HG03175 (cell line): ENCODE measurements at regions not wholly inside any gene's neighbourhood (a gene's known extent, or its start where the extent isn't known, plus 50 kb on each side); places are given as distances from the start of the nearest gene placed in this dataset.

Source experiments
- ATAC-seq: cut with Tn5 transposase; IDR thresholded peaks from one replicate; pipeline ENCODE4 v1.9.1; 2021; ENCODE audit warnings: mild to moderate bottlenecking, moderate library complexity; ENCODE audit not compliant: unreplicated experiment

DNA sequence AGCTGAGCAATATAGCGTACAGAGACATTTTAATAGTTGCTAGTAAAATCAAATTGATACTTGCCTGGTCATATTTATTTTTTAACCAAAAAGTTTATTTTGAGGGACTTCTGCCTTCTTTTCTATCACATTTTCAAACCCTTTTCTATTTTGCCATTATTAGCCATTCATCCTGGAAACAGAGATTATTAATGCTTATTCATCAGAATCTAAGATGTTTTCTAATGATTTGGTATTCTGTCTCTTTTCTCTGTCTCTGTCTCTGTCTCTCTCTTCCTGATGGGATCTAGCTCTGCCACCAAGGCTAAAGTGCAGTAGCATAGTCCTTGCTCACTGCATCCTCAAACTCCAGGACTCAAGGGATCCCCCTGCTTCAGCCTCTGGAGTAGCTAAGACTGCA, 871.3 kb upstream of the CDH8 start:
- no peak for ATAC-seq

DNA sequence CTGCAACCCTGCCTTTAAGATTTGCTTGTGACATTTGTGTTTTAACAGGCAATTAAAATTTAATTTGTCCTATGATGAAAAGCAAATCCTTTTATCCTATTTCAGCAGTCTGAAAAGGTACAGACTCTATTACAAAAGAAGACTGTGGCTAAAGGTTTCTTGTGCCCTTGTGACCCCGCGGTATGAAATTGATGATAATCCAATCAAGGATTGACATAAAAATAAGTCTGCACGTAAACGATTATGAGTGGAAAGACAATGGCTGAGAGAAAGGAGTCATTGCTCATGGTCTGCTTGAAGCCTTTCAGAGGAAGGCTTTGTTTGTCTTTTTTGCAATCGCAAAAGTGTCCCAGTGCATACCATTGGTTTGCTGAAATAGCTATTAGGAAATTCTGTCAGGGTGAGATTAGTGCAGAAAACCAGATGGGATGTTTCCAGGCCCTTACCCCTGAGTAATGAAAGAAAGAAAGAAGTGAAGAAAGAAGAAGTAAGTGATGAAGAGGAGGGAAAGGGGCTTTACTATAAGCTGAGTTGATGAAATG, 867.8 kb upstream of the CDH8 start:
- no peak for ATAC-seq

- ATAC-seq = no peak
Measured at GRCh38 chr16:62899737-62900136, 863.5 kb upstream of the CDH8 start.

DNA sequence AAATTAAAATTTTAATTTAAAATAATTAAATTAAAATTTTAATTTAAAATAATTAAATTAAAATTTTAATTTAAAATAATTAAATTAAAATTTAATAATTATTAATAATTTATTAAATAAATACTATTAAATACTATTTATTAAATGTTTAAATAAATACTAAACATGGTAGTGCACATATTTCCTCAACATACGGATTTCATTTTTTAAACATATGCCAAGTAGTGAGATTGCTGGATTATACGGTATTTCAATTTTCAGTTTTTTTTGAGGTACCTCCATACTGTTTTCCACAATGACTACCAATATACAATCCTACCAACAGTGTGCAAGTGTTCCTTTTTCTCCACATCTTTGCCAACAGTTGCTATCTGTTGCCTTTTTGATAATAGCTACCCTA, 852.9 kb upstream of the CDH8 start:
- no peak for ATAC-seq

GRCh38 chr16:62883509-62883908, 847.3 kb upstream of the CDH8 start:
- ATAC-seq = no peak

DNA sequence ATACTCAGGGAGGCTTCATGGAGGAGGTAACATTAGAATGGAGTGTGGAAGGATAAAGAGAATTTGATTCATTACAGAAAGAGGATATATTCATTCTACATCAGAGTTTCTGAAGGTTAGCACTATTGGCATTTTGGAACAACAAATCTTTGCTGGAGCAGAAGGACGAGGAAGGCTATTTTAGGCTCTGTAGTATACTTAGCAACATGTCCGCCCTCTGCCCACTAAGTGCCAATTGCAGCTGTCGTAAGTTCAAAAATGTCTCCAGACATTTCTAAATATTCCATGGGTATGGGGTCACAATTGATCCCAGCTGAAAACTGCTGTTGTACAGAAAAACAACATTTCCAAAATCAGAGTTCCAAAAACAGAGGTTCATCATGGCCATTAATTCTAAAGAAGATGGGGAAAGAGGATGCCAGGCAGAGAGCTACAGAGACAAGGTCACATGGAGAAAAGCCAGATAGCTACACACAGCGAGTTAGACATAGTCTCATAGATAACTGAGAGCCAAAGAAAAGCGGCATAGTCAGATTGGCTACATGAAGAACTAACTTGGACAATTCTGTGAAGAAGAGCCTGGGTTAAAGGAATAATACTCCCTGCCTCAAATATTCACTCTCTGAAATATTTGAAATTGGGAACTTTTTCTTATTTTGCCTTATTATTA, 846.4 kb upstream of the CDH8 start:
- ATAC-seq = no peak

GRCh38 chr16:62876133-62876532, 839.9 kb upstream of the CDH8 start:
- ATAC-seq = no peak

DNA sequence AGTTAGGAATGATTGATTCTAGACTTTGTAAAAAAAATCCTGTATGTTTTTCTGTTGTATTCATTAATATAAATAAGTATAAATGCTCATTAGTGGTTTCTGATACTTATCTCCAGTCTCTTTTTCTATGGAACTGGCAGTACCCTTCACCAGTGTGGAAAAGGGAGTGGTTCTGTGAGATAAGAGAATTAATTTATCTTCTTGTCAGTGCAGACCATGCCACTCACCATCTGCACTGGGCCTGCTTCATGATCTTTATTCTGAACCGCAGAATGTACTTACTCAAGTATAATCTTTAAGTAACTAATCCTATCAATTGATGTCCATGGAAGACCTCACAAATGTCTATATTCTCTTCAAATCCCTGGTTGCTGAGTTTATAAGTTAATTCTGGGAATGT, 836.1 kb upstream of the CDH8 start:
- ATAC-seq = no peak

DNA sequence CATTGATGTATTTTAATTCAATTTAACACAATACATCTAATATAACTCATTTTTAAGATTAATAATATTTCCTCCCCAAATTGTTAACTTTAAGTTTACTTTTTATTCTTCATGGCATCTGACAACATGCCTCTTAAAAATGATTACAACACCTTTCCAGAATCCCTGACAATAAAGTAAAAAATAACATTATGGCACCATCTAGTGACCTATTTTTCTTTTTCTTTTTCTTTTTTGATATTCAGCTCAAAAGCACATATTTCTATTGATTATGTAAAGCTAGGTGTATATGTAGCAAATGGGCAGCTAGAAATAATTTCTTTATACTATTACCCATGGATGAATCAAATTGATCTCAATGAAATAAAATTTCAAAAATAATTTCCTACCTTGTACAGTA, 834.3 kb upstream of the CDH8 start:
- no peak for ATAC-seq

DNA sequence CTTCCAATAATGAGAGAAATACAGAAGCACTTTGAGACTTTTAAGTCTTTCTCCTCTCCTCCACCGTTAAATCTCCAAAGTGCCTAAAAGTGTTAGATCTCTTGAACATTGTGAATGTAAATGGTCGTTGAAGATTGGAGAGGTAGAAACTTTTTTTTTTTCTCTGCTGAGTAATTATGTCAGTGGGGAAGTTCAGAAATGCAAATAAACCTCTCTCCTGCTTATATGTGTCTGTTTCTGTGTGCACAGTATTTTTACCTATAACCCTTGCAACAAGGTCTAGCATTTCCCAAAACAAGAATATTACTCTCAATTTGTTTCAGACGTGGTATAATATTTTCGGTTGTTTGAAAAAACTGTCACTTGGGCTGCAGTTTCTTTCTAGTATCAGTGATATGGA, 833.6 kb upstream of the CDH8 start:
- ATAC-seq = no peak

- ATAC-seq = no peak
Measured at GRCh38 chr16:62863139-62863538, 826.9 kb upstream of the CDH8 start.

DNA sequence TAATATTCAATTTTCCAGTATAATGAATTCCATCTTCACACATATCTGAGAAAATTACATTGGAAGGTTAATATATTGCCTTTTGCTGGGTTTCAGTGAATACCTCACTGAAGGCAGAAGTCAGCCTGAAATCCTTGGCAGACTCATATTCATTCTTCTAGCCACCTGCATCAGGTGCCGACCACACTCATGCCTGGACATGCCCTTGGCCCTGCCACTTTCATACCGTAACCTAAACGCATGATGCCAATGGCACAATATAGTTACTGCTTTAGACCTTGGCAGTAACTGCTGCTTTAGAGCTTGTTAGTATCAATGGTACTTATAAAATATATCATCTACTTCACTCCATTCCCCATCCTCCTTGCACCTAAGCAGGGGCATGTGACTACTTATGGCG, 817.6 kb upstream of the CDH8 start:
- ATAC-seq = no peak

DNA sequence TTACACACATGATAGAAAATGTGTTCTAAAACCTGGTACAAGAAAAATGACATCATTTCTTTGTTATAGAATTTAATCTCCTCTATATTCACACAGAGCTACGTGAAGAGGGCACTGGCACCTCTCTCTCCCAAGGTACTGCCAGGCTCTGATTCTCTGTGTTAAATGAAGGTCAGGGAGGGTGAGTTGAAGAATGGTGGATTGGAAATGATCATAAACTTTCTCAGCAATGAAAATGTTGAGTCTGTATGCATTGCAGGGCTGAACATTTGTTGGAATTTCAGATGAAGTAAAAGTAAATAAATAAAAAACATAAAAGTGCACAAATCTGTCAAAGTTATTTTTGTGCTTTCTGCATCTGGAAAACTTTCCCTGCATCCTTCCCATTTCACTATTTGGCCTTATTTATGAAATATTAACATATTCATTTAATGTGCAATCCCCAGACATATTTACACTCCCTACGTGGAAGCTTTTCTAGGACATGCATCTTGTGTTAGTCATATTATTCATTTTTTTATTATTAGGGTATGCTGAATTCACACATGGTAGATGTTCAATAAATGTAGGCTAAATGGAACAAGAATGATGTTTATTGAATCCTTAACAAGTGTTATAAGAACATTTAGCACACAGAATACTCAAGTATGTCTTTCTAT, 810.3 kb upstream of the CDH8 start:
- no peak for ATAC-seq

DNA sequence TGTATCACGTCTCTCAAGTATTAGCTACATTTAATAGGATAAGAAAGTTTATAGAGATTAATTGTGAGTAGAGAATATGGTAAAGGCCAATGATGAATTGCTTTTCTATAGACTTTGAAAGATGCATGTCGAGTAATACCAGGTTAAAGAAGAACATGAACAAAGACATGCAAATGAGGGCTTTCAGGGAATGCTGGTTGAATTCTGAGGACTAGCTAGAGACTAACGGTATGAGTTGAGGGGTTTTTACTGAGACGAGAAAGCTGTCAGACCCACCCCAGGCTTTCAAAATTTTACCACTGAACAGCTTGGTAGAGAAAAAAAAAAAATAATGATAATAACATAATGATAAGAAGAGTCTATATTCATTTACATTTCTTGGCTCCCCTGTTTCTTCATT, 796.0 kb upstream of the CDH8 start:
- ATAC-seq = no peak

GRCh38 chr16:62831235-62831850, 795.1 kb upstream of the CDH8 start:
- no peak for ATAC-seq

- no peak for ATAC-seq
Measured at GRCh38 chr16:62829607-62830006, 793.4 kb upstream of the CDH8 start.

DNA sequence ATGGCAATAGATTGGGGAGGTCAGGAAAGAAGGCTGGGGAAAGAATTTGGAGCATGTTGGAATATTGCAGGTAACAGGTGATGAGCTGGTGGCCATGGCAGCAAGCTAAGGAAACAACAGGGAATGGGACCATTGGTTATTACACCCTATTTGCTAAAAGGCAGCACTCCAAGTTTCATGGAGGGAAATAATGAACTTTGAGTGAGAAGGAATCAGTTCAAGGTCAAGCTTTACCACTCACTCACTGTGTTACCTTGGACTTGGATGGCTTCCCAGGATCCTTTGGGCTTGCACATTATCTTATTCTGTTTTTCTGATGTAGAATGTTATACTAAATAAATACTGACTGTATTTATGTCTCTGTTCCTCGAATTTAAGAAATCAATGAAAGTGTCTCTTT, 792.8 kb upstream of the CDH8 start:
- no peak for ATAC-seq

GRCh38 chr16:62821824-62822223, 785.6 kb upstream of the CDH8 start:
- no peak for ATAC-seq

DNA sequence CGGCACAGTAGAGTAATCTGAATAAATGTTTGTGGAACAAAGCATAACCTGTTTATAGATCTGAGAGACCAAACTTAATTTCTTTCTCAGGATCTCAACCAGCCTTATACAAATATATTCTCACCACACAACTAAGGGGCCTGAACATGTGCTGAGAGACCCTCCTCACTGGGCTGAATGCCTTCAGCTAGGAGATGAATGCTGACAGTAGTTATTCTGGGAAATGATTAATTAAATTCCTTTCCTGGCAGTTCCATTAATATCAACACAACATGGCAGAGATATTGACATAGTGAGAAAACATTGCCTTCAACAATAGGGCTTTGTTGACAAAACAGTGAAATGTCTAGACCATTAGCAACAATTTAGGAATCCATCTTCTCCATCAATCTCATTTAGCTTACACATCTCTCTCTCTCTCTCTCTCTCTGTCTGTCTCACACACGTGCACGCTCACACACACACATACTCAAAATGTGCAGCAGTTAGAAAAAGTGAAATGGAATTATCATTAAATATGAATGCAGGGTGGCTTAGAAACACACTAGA, 780.8 kb upstream of the CDH8 start:
- no peak for ATAC-seq

GRCh38 chr16:62814891-62815290, 778.7 kb upstream of the CDH8 start:
- no peak for ATAC-seq

DNA sequence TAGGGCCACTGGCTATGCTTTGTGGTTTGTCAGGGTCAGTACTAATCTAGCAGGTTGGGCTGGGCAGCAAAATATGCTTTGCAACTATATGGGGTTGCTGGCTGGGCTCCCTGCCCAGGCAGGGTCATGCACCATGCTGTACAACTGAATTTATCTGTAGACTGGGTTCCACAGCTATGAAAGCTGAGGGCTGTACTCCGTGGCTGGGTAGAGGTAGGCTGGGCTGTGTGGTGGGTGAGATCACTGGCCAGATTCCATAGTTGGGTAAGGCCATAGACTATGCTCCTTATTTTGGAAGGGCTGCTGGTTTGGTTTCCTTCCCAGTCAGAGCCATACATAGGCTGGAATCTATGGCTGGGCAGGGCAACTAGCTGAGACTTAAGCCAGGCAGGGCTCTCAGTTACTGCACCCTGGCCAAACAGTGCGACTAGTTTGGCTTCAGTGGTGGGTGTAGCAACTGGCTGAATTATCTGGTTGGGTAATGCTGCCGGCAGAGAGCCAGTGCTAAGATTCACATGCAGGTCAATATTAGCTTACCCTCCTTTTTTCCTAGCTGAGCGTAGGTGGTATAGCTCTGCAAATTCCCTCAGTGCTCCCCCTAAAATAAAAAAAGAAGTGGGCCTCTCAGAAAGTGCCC, 769.1 kb upstream of the CDH8 start:
- ATAC-seq = no peak
